ENCODE measurements at regions not wholly inside any gene's neighbourhood (a gene's known extent, or its start where the extent isn't known, plus 50 kb on each side); places are given as distances from the start of the nearest gene placed in this dataset.

GRCh38 chr13:87080100-87080779 lies 590.9 kb upstream of the SLITRK5 start:
- no peak for TF ChIP-seq JUND (IDR thresholded peaks at IDR 0.05; ENCODE audit: low read depth)
- no peak for DNase-seq (ENCODE audit: low read depth in 1 of 2, low spot score in 1 of 2)
- in situ Hi-C loops (cut with HindIII; ENCODE audit: low pct_unique_long_range_greater_than_20kb, low sequenced_read_pairs), result no loop called here

GRCh38 chr13:87084192-87084591 lies 587.0 kb upstream of the SLITRK5 start:
- in situ Hi-C loops (cut with HindIII; ENCODE audit: low pct_unique_long_range_greater_than_20kb, low sequenced_read_pairs), result no loop called here
- no peak for TF ChIP-seq JUND (IDR thresholded peaks at IDR 0.05; ENCODE audit: low read depth)
- peak in 1 of 2 experiments; percentile 50 for DNase-seq (ENCODE audit: low read depth in 1 of 2, low spot score in 1 of 2)

GRCh38 chr13:87087741-87088140 lies 583.4 kb upstream of the SLITRK5 start:
- no peak for TF ChIP-seq JUND (IDR thresholded peaks at IDR 0.05; ENCODE audit: low read depth)
- DNase-seq (ENCODE audit: low read depth in 1 of 2, low spot score in 1 of 2), result no peak
- in situ Hi-C loops (cut with HindIII; ENCODE audit: low pct_unique_long_range_greater_than_20kb, low sequenced_read_pairs), result no loop called here

- in situ Hi-C loops (cut with HindIII; ENCODE audit: low pct_unique_long_range_greater_than_20kb, low sequenced_read_pairs), result no loop called here
- TF ChIP-seq JUND (IDR thresholded peaks at IDR 0.05; ENCODE audit: low read depth), result no peak
- no peak for DNase-seq (ENCODE audit: low read depth in 1 of 2, low spot score in 1 of 2)
Observed at GRCh38 chr13:87089391-87089790, 581.8 kb upstream of the SLITRK5 start.

GRCh38 chr13:87093399-87093798 lies 577.8 kb upstream of the SLITRK5 start:
- no peak for TF ChIP-seq JUND (IDR thresholded peaks at IDR 0.05; ENCODE audit: low read depth)
- in situ Hi-C loops (cut with HindIII; ENCODE audit: low pct_unique_long_range_greater_than_20kb, low sequenced_read_pairs), result no loop called here
- no peak for DNase-seq (ENCODE audit: low read depth in 1 of 2, low spot score in 1 of 2)

- no peak for TF ChIP-seq JUND (IDR thresholded peaks at IDR 0.05; ENCODE audit: low read depth)
- in situ Hi-C loops (cut with HindIII; ENCODE audit: low pct_unique_long_range_greater_than_20kb, low sequenced_read_pairs), result no loop called here
- peak in 1 of 2 experiments; percentile 1 for DNase-seq (ENCODE audit: low read depth in 1 of 2, low spot score in 1 of 2)
Observed at GRCh38 chr13:87094646-87095045, 576.5 kb upstream of the SLITRK5 start.

GRCh38 chr13:87100431-87100830 lies 570.7 kb upstream of the SLITRK5 start:
- in situ Hi-C loops (cut with HindIII; ENCODE audit: low pct_unique_long_range_greater_than_20kb, low sequenced_read_pairs), result no loop called here
- no peak for DNase-seq (ENCODE audit: low read depth in 1 of 2, low spot score in 1 of 2)
- no peak for TF ChIP-seq JUND (IDR thresholded peaks at IDR 0.05; ENCODE audit: low read depth)

GRCh38 chr13:87107651-87108050 lies 563.5 kb upstream of the SLITRK5 start:
- TF ChIP-seq JUND (IDR thresholded peaks at IDR 0.05; ENCODE audit: low read depth), result no peak
- no peak for DNase-seq (ENCODE audit: low read depth in 1 of 2, low spot score in 1 of 2)
- in situ Hi-C loops (cut with HindIII; ENCODE audit: low pct_unique_long_range_greater_than_20kb, low sequenced_read_pairs), result no loop called here

- TF ChIP-seq JUND (IDR thresholded peaks at IDR 0.05; ENCODE audit: low read depth), result no peak
- DNase-seq (ENCODE audit: low read depth in 1 of 2, low spot score in 1 of 2), result no peak
- in situ Hi-C loops (cut with HindIII; ENCODE audit: low pct_unique_long_range_greater_than_20kb, low sequenced_read_pairs), result no loop called here
Observed at GRCh38 chr13:87120476-87120875, 550.7 kb upstream of the SLITRK5 start.

- in situ Hi-C loops (cut with HindIII; ENCODE audit: low pct_unique_long_range_greater_than_20kb, low sequenced_read_pairs), result no loop called here
- DNase-seq (ENCODE audit: low read depth in 1 of 2, low spot score in 1 of 2), result no peak
- TF ChIP-seq JUND (IDR thresholded peaks at IDR 0.05; ENCODE audit: low read depth), result no peak
Observed at GRCh38 chr13:87122551-87122950, 548.6 kb upstream of the SLITRK5 start.

GRCh38 chr13:87123987-87124784 lies 547.0 kb upstream of the SLITRK5 start:
- peak in 1 of 2 experiments; percentile 80 for DNase-seq (ENCODE audit: low read depth in 1 of 2, low spot score in 1 of 2)
- in situ Hi-C loops (cut with HindIII; ENCODE audit: low pct_unique_long_range_greater_than_20kb, low sequenced_read_pairs), result no loop called here
- TF ChIP-seq JUND (IDR thresholded peaks at IDR 0.05; ENCODE audit: low read depth), result no peak

- TF ChIP-seq JUND (IDR thresholded peaks at IDR 0.05; ENCODE audit: low read depth), result no peak
- no peak for DNase-seq (ENCODE audit: low read depth in 1 of 2, low spot score in 1 of 2)
- in situ Hi-C loops (cut with HindIII; ENCODE audit: low pct_unique_long_range_greater_than_20kb, low sequenced_read_pairs), result no loop called here
Observed at GRCh38 chr13:87124785-87125074, 546.4 kb upstream of the SLITRK5 start.

- TF ChIP-seq JUND (IDR thresholded peaks at IDR 0.05; ENCODE audit: low read depth), result no peak
- in situ Hi-C loops (cut with HindIII; ENCODE audit: low pct_unique_long_range_greater_than_20kb, low sequenced_read_pairs), result no loop called here
- DNase-seq (ENCODE audit: low read depth in 1 of 2, low spot score in 1 of 2), result no peak
Observed at GRCh38 chr13:87128036-87128435, 543.1 kb upstream of the SLITRK5 start.

All from T47D (cell line).